Keratinocyte (primary cell): ENCODE measurements at regions not wholly inside any gene's neighbourhood (a gene's known extent, or its start where the extent isn't known, plus 50 kb on each side); places are given as distances from the start of the nearest gene placed in this dataset.
"Not testable (repeated sequence)": the region's sequence is repeated elsewhere in the genome, so short reads cannot be mapped to it uniquely, and the experiment has no call there.

Experiments
- DNase-seq: peaks from one replicate; pipeline ENCODE4 v3.0.0-alpha.2; 2011; ENCODE audit warnings: low read depth, missing footprints, low spot score
- FAIRE-seq: peaks from 2 replicates; lab custom pipeline; 2011; peaks lifted over from hg19 to GRCh38; lab: Jason Lieb, UNC
- H2AFZ ChIP-seq: 2 replicates; pipeline ENCODE4 v1.6.0; 2012; ENCODE audit warnings: low read length, control low read depth, inconsistent platforms; ENCODE audit not compliant: control insufficient read depth
- H3K27ac ChIP-seq: 2 replicates; pipeline ENCODE4 v1.5.1; 2011; ENCODE audit warnings: low read length; ENCODE audit not compliant: control insufficient read depth, insufficient read depth
- H3K27me3 ChIP-seq: 3 replicates; pipeline ENCODE4 v1.6.0; 2011; ENCODE audit warnings: low read length; ENCODE audit not compliant: control insufficient read depth, insufficient read depth; ENCODE audit errors: extremely low read depth
- H3K36me3 ChIP-seq, 2 experiments: 2 replicates in 1 of 2; 3 replicates in 1 of 2; pipeline ENCODE4 v1.5.1; 2011; ENCODE audit warnings: low read length in 2 of 2, mild to moderate bottlenecking in 1 of 2; ENCODE audit not compliant: control insufficient read depth in 2 of 2, insufficient read depth in 2 of 2; ENCODE audit errors: extremely low read depth in 1 of 2
- H3K4me1 ChIP-seq: 3 replicates; pipeline ENCODE4 v1.5.1; 2011; ENCODE audit warnings: low read length; ENCODE audit not compliant: control insufficient read depth, insufficient read depth; ENCODE audit errors: extremely low read depth
- H3K4me2 ChIP-seq: 3 replicates; pipeline ENCODE4 v1.6.0; 2011; ENCODE audit warnings: low read depth, low read length; ENCODE audit not compliant: control insufficient read depth, insufficient read depth; ENCODE audit errors: extremely low read depth
- H3K4me3 ChIP-seq, 3 experiments: fragments of 200-600 bp in 1 of 3; sonication (generic) in 1 of 3; 2 replicates in 2 of 3; 3 replicates in 1 of 3; pipeline ENCODE4 v1.5.1; 2011 to 2016; ENCODE audit warnings: low read length in 3 of 3, mild to moderate bottlenecking in 3 of 3, control low read depth in 2 of 3, inconsistent platforms in 1 of 3, low read depth in 1 of 3, mixed read lengths in 1 of 3, mixed run types in 1 of 3, moderate library complexity in 1 of 3; ENCODE audit not compliant: control insufficient read depth in 2 of 3, insufficient read depth in 2 of 3; ENCODE audit errors: extremely low read depth in 1 of 3
- H3K79me2 ChIP-seq: 2 replicates; pipeline ENCODE4 v1.6.0; 2012; ENCODE audit warnings: low read length; ENCODE audit not compliant: control insufficient read depth, insufficient read depth
- H3K9ac ChIP-seq: 3 replicates; pipeline ENCODE4 v1.6.0; 2011; ENCODE audit warnings: low read length; ENCODE audit not compliant: control insufficient read depth, insufficient read depth; ENCODE audit errors: extremely low read depth
- H3K9me1 ChIP-seq: 3 replicates; pipeline ENCODE4 v1.6.0; 2011; ENCODE audit warnings: low read length; ENCODE audit not compliant: control insufficient read depth, insufficient read depth; ENCODE audit errors: extremely low read depth
- H3K9me3 ChIP-seq: 2 replicates; pipeline ENCODE4 v1.5.1; 2012; ENCODE audit warnings: low read depth, low read length; ENCODE audit not compliant: control insufficient read depth
- H4K20me1 ChIP-seq: 3 replicates; pipeline ENCODE4 v1.6.0; 2011; ENCODE audit warnings: low read length; ENCODE audit not compliant: control insufficient read depth, insufficient read depth; ENCODE audit errors: extremely low read depth
- CTCF ChIP-seq, 3 experiments: IDR thresholded peaks in 1 of 3; conservative IDR thresholded peaks in 1 of 3; optimal IDR thresholded peaks in 1 of 3; 2 replicates in 2 of 3; 3 replicates in 1 of 3; pipeline versions ENCODE3 to v1.5.1; 2011; ENCODE audit warnings: low read length in 3 of 3, mild to moderate bottlenecking in 3 of 3, moderate library complexity in 2 of 3, control low read depth in 1 of 3, inconsistent platforms in 1 of 3; ENCODE audit not compliant: insufficient read depth in 2 of 3; ENCODE audit errors: extremely low read depth in 1 of 3
- EZH2 ChIP-seq: IDR thresholded peaks from one replicate; pipeline ENCODE4 v1.6.1; 2012; ENCODE audit warnings: inconsistent platforms, mild to moderate bottlenecking, low read length, moderate library complexity
- dilution Hi-C: fragments of 300-500 bp; cut with MboI; formaldehyde crosslinking; loops from one replicate; pipeline ENCODE4 v1.7.0; 2020; ENCODE audit warnings: low sequenced_read_pairs; ENCODE audit not compliant: extremely low pct_ligation_motif_present

- H3K4me2 ChIP-seq, H3K9me3 ChIP-seq, H2AFZ ChIP-seq, H3K4me3 ChIP-seq, H3K79me2 ChIP-seq, DNase-seq, H3K9me1 ChIP-seq, dilution Hi-C loops, H3K27ac ChIP-seq, FAIRE-seq, H4K20me1 ChIP-seq, H3K27me3 ChIP-seq, H3K36me3 ChIP-seq, H3K9ac ChIP-seq: not testable (repeated sequence)
- peaks cover 30% of the 10 kb centered on the region for H3K4me1 ChIP-seq
Observed at GRCh38 chr5:119299242-119299614, 56.6 kb upstream of the TNFAIP8 start.

DNA sequence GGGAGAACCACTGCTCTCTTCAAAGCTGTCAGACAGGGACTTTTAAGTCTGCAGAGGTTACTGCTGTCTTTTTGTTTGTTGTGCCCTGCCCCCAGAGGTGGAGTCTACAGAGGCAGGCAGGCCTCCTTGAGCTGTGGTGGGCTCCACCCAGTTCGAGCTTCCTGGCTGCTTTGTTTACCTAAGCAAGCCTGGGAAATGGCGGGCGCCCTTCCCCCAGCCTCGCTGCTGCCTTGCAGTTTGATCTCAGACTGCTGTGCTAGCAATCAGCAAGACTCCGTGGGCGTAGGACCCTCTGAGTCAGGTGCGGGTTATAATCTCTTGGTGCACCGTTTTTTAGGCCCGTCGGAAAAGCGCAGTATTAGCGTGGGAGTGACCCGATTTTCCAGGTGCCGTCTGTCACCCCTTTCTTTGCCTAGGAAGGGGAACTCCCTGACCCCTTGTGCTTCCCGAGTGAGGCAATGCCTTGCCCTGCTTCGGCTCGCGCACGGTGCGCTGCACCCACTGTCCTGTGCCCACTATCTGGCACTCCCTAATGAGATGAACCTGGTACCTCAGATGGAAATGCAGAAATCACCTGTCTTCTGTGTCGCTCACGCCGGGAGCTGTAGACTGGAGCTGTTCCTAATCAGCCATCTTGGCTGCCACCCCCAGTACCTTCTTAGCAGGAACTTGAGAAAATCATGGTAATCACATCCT, 56.1 kb upstream of the TNFAIP8 start:
- H3K79me2 ChIP-seq, H3K27ac ChIP-seq, H3K9me3 ChIP-seq, H4K20me1 ChIP-seq, H3K4me2 ChIP-seq, FAIRE-seq, DNase-seq, H2AFZ ChIP-seq, H3K9me1 ChIP-seq, H3K36me3 ChIP-seq, dilution Hi-C loops, H3K4me3 ChIP-seq, H3K9ac ChIP-seq, H3K27me3 ChIP-seq: not testable (repeated sequence)
- peaks cover 35% of the 10 kb centered on the region for H3K4me1 ChIP-seq

DNA sequence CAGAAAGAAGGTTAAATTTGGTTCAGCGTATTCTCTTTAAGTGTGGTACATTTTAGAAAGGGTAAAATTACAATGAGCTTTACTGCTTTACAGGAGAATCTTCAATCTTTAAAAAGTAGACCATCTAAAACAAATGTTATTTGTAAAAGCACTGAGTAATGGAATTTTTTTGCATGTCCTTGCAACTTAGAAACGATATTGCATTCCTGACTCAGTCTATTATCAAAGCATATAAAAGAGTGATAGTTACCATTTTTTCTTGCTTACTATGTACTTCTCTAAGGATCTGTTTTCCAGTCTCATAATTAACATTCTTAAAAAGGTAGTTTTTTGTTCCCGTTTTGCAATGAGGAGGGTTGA, 55.5 kb upstream of the TNFAIP8 start:
- no peak for FAIRE-seq

More for the DNA sequence above, 55.5 kb upstream of the TNFAIP8 start:
- no peak for DNase-seq
- H2AFZ ChIP-seq = no peak overlapping the region
- no peak overlapping the region for H3K27ac ChIP-seq
- dilution Hi-C loops = no loop called here
- H3K79me2 ChIP-seq = no peaks in the 10 kb centered on the region
- H3K9me3 ChIP-seq = no peaks in the 10 kb centered on the region
- no peaks in the 10 kb centered on the region for H3K36me3 ChIP-seq
- no peak for TF ChIP-seq EZH2
- no peak for TF ChIP-seq CTCF (optimal IDR thresholded peaks at IDR 0.05 in 1 of 3, IDR thresholded peaks at IDR 0.05 in 1 of 3, conservative IDR thresholded peaks at IDR 0.05 in 1 of 3; ENCODE audit: extremely low read depth in 1 of 3, insufficient read depth in 2 of 3, low read length in 3 of 3)
- H4K20me1 ChIP-seq = no peaks in the 10 kb centered on the region
- no peak overlapping the region for H3K9ac ChIP-seq
- H3K27me3 ChIP-seq = no peaks in the 10 kb centered on the region
- H3K9me1 ChIP-seq = no peaks in the 10 kb centered on the region
- peaks cover 38% of the 10 kb centered on the region for H3K4me1 ChIP-seq
- H3K4me2 ChIP-seq = no peak overlapping the region
- H3K4me3 ChIP-seq = no peak overlapping the region
